Caco-2 (cell line): ENCODE measurements at regions not wholly inside any gene's neighbourhood (a gene's known extent, or its start where the extent isn't known, plus 50 kb on each side); places are given as distances from the start of the nearest gene placed in this dataset.

Experiments used
- BruUV-seq: library from RNA; stranded (reverse); fragments of 400-500 nt; replicated peaks from 2 replicates; lab custom pipeline; 2021; lab: Mats Ljungman, UMichigan
- CTCF ChIA-PET: fragments of 300-600 bp; sonication (Branson Sonifier 250); formaldehyde crosslinking; loops from one replicate; lab custom pipeline; 2022; ENCODE audit warnings: antibody characterized with exemption; lab: Charles Lee
- POLR2A ChIA-PET: fragments of 300-600 bp; sonication (Branson Sonifier 250); formaldehyde crosslinking; loops from one replicate; lab custom pipeline; 2022; ENCODE audit warnings: antibody characterized with exemption; lab: Charles Lee
- DNase-seq, 2 experiments: peaks; one replicate each; pipeline versions ENCODE4 v3.0.0 to v3.0.0-alpha.2; 2020 to 2022
- H3K27me3 ChIP-seq: replicated peaks from 2 replicates; pipeline ENCODE4 v1.6.0; 2011; ENCODE audit warnings: low read length; ENCODE audit not compliant: control insufficient read depth, insufficient read depth
- H3K36me3 ChIP-seq: 2 replicates; pipeline ENCODE4 v1.5.1; 2011; ENCODE audit warnings: low read length; ENCODE audit not compliant: control insufficient read depth, insufficient read depth
- H3K4me1 ChIP-seq: fragments of 250-450 bp; sonication (Bioruptor Pico); 2 replicates; pipeline ENCODE4 v1.5.1; 2020; ENCODE audit warnings: mild to moderate bottlenecking
- H3K4me3 ChIP-seq: 2 replicates; pipeline ENCODE4 v1.5.1; 2011; ENCODE audit warnings: low read depth, mild to moderate bottlenecking, control low read depth, low read length
- H3K9me3 ChIP-seq: fragments of 250-450 bp; sonication (Bioruptor Pico); 2 replicates; pipeline ENCODE4 v1.5.1; 2020; ENCODE audit warnings: mild to moderate bottlenecking, moderate library complexity
- H3K27ac Mint-ChIP-seq: one replicate; pipeline ENCODE4 v1.8.0; 2022; ENCODE audit warnings: mixed read lengths; ENCODE audit not compliant: unreplicated experiment
- H3K27me3 Mint-ChIP-seq: one replicate; pipeline ENCODE4 v1.8.0; 2022; ENCODE audit warnings: mixed read lengths; ENCODE audit not compliant: insufficient read depth, unreplicated experiment
- H3K36me3 Mint-ChIP-seq: one replicate; pipeline ENCODE4 v1.8.0; 2022; ENCODE audit warnings: mild to moderate bottlenecking, mixed read lengths; ENCODE audit not compliant: insufficient read depth, unreplicated experiment
- H3K4me1 Mint-ChIP-seq: one replicate; pipeline ENCODE4 v1.8.0; 2022; ENCODE audit warnings: low read depth, mixed read lengths; ENCODE audit not compliant: unreplicated experiment
- H3K4me3 Mint-ChIP-seq: one replicate; pipeline ENCODE4 v1.8.0; 2022; ENCODE audit warnings: mild to moderate bottlenecking, moderate library complexity, mixed read lengths; ENCODE audit not compliant: unreplicated experiment
- H3K9me3 Mint-ChIP-seq: one replicate; pipeline ENCODE4 v1.8.0; 2022; ENCODE audit warnings: mixed read lengths; ENCODE audit not compliant: unreplicated experiment
- CTCF ChIP-seq, 2 experiments: fragments of 200-600 bp in 1 of 2; IDR thresholded peaks; 1 replicate in 1 of 2; 2 replicates in 1 of 2; pipeline versions ENCODE4 v1.5.1 to v1.8.0; 2011 to 2022; ENCODE audit warnings: antibody characterized with exemption in 1 of 2, control low read depth in 1 of 2, inconsistent platforms in 1 of 2, low read depth in 1 of 2, low read length in 1 of 2, mild to moderate bottlenecking in 1 of 2, moderate library complexity in 1 of 2; ENCODE audit not compliant: insufficient read depth in 1 of 2, severe bottlenecking in 1 of 2, unreplicated experiment in 1 of 2
- intact Hi-C: fragments of 100-400 bp; cut with micrococcal nuclease; formaldehyde crosslinking; loops from one replicate; pipeline ENCODE4 v1.10.0; 2022; ENCODE audit not compliant: unreplicated experiment

GRCh38 chr20:40073535-40074111 is 615.4 kb downstream of the MAFB start:
- no peak for TF ChIP-seq CTCF (IDR thresholded peaks at IDR 0.05; ENCODE audit: insufficient read depth in 1 of 2, low read depth in 1 of 2, low read length in 1 of 2, severe bottlenecking in 1 of 2, unreplicated experiment in 1 of 2)
- Histone ChIP-seq H3K4me3 (no peak overlapping the region), H3K4me1 (no peaks in the 10 kb centered on the region), H3K36me3 (no peaks in the 10 kb centered on the region), H3K27me3 (no peaks in the 10 kb centered on the region), H3K9me3 (no peaks in the 10 kb centered on the region)
- no peak for DNase-seq
- Mint-ChIP-seq H3K27me3 (peaks cover 15% of the 10 kb centered on the region), H3K4me3 (no peak overlapping the region), H3K4me1 (no peaks in the 10 kb centered on the region), H3K27ac (no peak overlapping the region), H3K9me3 (peaks cover 13% of the 10 kb centered on the region), H3K36me3 (no peaks in the 10 kb centered on the region)
- POLR2A ChIA-PET = no interaction called here
- no TSS peak for BruUV-seq
- CTCF ChIA-PET = no interaction called here
- intact Hi-C loops = no loop called here

- intact Hi-C loops = no loop called here
- Mint-ChIP-seq H3K4me1 (no peaks in the 10 kb centered on the region), H3K27me3 (peaks cover 15% of the 10 kb centered on the region), H3K9me3 (peaks cover 21% of the 10 kb centered on the region), H3K36me3 (no peaks in the 10 kb centered on the region), H3K27ac (no peak overlapping the region), H3K4me3 (no peak overlapping the region)
- ChIA-PET CTCF (no interaction called here), POLR2A (no interaction called here)
- DNase-seq = no peak
- Histone ChIP-seq H3K36me3 (no peaks in the 10 kb centered on the region), H3K9me3 (no peaks in the 10 kb centered on the region), H3K4me3 (no peak overlapping the region), H3K4me1 (no peaks in the 10 kb centered on the region), H3K27me3 (no peaks in the 10 kb centered on the region)
- BruUV-seq = no TSS peak
- TF ChIP-seq CTCF (IDR thresholded peaks at IDR 0.05; ENCODE audit: insufficient read depth in 1 of 2, low read depth in 1 of 2, low read length in 1 of 2, severe bottlenecking in 1 of 2, unreplicated experiment in 1 of 2) = no peak
These were observed 616.1 kb downstream of the MAFB start for GRCh38 chr20:40072907-40073306.

- BruUV-seq = no TSS peak
These were observed 632.9 kb downstream of the MAFB start for GRCh38 chr20:40056171-40056570.

More at GRCh38 chr20:40056171-40056570, 632.9 kb downstream of the MAFB start:
- intact Hi-C loops = no loop called here
- peaks cover 2% of the 10 kb centered on the region for H3K27me3 Mint-ChIP-seq
- no peak for DNase-seq
- H3K9me3 Mint-ChIP-seq = peaks cover 15% of the 10 kb centered on the region
- Histone ChIP-seq H3K9me3 (no peaks in the 10 kb centered on the region), H3K4me3 (no peak overlapping the region), H3K36me3 (no peaks in the 10 kb centered on the region), H3K27me3 (no peaks in the 10 kb centered on the region), H3K4me1 (no peaks in the 10 kb centered on the region)
- TF ChIP-seq CTCF (IDR thresholded peaks at IDR 0.05; ENCODE audit: insufficient read depth in 1 of 2, low read depth in 1 of 2, low read length in 1 of 2, severe bottlenecking in 1 of 2, unreplicated experiment in 1 of 2) = no peak
- H3K27ac Mint-ChIP-seq = no peak overlapping the region
- H3K4me1 Mint-ChIP-seq = no peaks in the 10 kb centered on the region
- ChIA-PET CTCF (no interaction called here), POLR2A (no interaction called here)
- H3K36me3 Mint-ChIP-seq = no peaks in the 10 kb centered on the region
- H3K4me3 Mint-ChIP-seq = no peak overlapping the region
